ENCODE measurements at regions not wholly inside any gene's neighbourhood (a gene's known extent, or its start where the extent isn't known, plus 50 kb on each side); places are given as distances from the start of the nearest gene placed in this dataset.

DNA sequence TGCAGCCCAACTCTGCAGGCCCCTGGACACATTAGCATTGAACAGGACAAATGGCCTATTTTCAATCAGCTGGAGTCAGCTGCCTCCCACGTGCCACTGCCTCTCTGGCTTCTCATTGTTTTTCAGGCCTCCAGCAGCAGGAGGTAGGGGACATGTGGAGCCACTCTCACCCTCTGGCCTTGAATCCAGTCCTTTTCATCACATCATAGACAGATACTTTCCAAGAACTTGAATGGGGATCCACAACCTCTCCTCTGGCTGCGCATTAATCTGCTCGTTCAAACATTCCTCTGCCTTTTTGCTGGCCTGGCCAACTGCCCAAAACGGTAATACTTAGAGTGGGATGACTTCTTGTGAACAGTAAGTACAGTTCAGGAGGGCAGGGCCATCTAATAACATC is 592.3 kb downstream of the PKHD1 start:
- Histone ChIP-seq H2AFZ (ENCODE audit: control insufficient read depth, low read depth, low read length) (no peak overlapping the region), H3K36me3 (ENCODE audit: control insufficient read depth in 2 of 2, insufficient read depth in 2 of 2, low read length in 1 of 2) (no peaks in the 10 kb centered on the region), H3K79me2 (ENCODE audit: control insufficient read depth, insufficient read depth, low read length) (no peaks in the 10 kb centered on the region), H3K4me1 (ENCODE audit: control insufficient read depth, insufficient read depth, low read length) (no peaks in the 10 kb centered on the region), H3K9ac (ENCODE audit: control insufficient read depth, insufficient read depth, low read length) (no peak overlapping the region), H3K4me2 (ENCODE audit: control insufficient read depth, insufficient read depth) (no peak overlapping the region), H4K20me1 (ENCODE audit: control insufficient read depth, insufficient read depth) (no peaks in the 10 kb centered on the region), H3K4me3 (no peak overlapping the region), H3K27me3 (replicated peaks in 1 of 2; ENCODE audit: control insufficient read depth in 2 of 2, insufficient read depth in 2 of 2, low read length in 1 of 2) (no peaks in the 10 kb centered on the region), H3K9me3 (replicated peaks; ENCODE audit: control insufficient read depth, insufficient read depth, low read length) (no peaks in the 10 kb centered on the region), H3K27ac (ENCODE audit: control insufficient read depth, insufficient read depth) (no peak overlapping the region)
- DNase-seq (ENCODE audit: low read depth, low spot score): no peak
- SMC1A ChIA-PET (ENCODE audit: uncharacterized antibody, unreplicated experiment): interaction anchor here (0.8 to 1.3 kb wide), 3 partner anchors 20 to 43 kb away, joined by 3 read pairs; no protein-coding TSS in a partner anchor
- no peak for ATAC-seq
- CTCF ChIA-PET: interaction anchor here (0.8 to 2.2 kb wide), 4 partner anchors 35 to 142 kb away, joined by 3 to 4 read pairs (median 3); no protein-coding TSS in a partner anchor
- RAD21 ChIA-PET (ENCODE audit: unreplicated experiment): no interaction called here
- FAIRE-seq: no peak
- TF ChIP-seq NR2C2 (IDR thresholded peaks at IDR 0.05; ENCODE audit: borderline replicate concordance, control insufficient read depth, insufficient read length, low read depth) (no peak), SRF (IDR thresholded peaks at IDR 0.05; ENCODE audit: low read depth in 2 of 2, low read length in 2 of 2) (no peak), ZZZ3 (IDR thresholded peaks at IDR 0.05; ENCODE audit: control insufficient read depth, insufficient read length, low read depth) (no peak), SP1 (IDR thresholded peaks at IDR 0.05; ENCODE audit: low read depth, low read length) (no peak), STAT1 (conservative IDR thresholded peaks at IDR 0.05) (no peak), CBFB (IDR thresholded peaks at IDR 0.05; ENCODE audit: low read depth) (no peak), NFIC (IDR thresholded peaks at IDR 0.05; ENCODE audit: low read depth, low read length) (no peak), BHLHE40 (IDR thresholded peaks at IDR 0.05; ENCODE audit: borderline replicate concordance in 1 of 2, low read depth in 2 of 2, low read length in 1 of 2) (no peak), BACH1 (IDR thresholded peaks at IDR 0.05; ENCODE audit: borderline replicate concordance) (no peak)
- TF ChIP-seq, protein P1, sequence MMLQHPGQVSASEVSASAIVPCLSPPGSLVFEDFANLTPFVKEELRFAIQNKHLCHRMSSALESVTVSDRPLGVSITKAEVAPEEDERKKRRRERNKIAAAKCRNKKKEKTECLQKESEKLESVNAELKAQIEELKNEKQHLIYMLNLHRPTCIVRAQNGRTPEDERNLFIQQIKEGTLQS (IDR thresholded peaks at IDR 0.05; ENCODE audit: borderline replicate concordance, extremely low read depth, low read depth, low read length): no peak
- TF ChIP-seq, protein P2, sequence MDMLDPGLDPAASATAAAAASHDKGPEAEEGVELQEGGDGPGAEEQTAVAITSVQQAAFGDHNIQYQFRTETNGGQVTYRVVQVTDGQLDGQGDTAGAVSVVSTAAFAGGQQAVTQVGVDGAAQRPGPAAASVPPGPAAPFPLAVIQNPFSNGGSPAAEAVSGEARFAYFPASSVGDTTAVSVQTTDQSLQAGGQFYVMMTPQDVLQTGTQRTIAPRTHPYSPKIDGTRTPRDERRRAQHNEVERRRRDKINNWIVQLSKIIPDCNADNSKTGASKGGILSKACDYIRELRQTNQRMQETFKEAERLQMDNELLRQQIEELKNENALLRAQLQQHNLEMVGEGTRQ (IDR thresholded peaks at IDR 0.05; ENCODE audit: borderline replicate concordance, low read depth, low read length): no peak
- TF ChIP-seq, protein P3, sequence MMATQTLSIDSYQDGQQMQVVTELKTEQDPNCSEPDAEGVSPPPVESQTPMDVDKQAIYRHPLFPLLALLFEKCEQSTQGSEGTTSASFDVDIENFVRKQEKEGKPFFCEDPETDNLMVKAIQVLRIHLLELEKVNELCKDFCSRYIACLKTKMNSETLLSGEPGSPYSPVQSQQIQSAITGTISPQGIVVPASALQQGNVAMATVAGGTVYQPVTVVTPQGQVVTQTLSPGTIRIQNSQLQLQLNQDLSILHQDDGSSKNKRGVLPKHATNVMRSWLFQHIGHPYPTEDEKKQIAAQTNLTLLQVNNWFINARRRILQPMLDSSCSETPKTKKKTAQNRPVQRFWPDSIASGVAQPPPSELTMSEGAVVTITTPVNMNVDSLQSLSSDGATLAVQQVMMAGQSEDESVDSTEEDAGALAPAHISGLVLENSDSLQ (IDR thresholded peaks at IDR 0.05): no peak
- no TSS peak for BruUV-seq (replicated peaks)
- in situ Hi-C loops (cut with MboI) (no loop called here), intact Hi-C loops (cut with micrococcal nuclease; ENCODE audit: unreplicated experiment) (no loop called here)
- 63% methylated on average over 4 of the region's 4 CpGs for WGBS (ENCODE audit: insufficient coverage, insufficient replicate concordance, low lambda C conversion rate, missing lambda C conversion rate)
- POLR2A ChIA-PET: no interaction called here

Data from GM12878 (cell line).